Vagina (tissue), 2 donors: ENCODE measurements at regions not wholly inside any gene's neighbourhood (a gene's known extent, or its start where the extent isn't known, plus 50 kb on each side); places are given as distances from the start of the nearest gene placed in this dataset.

Experiments
- DNase-seq, 2 donors: peaks; one replicate each; pipeline ENCODE4 v3.0.0-alpha.2; 2017; ENCODE audit errors: extremely low spot score in 2 of 2
- H3K27ac ChIP-seq: fragments of 200-600 bp; sonication (generic); one replicate; pipeline ENCODE4 v1.5.1; 2019
- H3K27me3 ChIP-seq: fragments of 200-600 bp; sonication (generic); one replicate; pipeline ENCODE4 v1.5.1; 2019
- H3K36me3 ChIP-seq, 2 donors: fragments of 200-600 bp; sonication (generic); one replicate each; pipeline ENCODE4 v1.5.1; 2017 to 2019
- H3K4me1 ChIP-seq: fragments of 200-600 bp; sonication (generic); one replicate; pipeline ENCODE4 v1.5.1; 2019
- H3K4me3 ChIP-seq, 2 donors: fragments of 200-600 bp; sonication (generic); 1 replicate in 1 of 2; 2 replicates in 1 of 2; pipeline ENCODE4 v1.5.1; 2016 to 2019
- H3K9me3 ChIP-seq: fragments of 200-600 bp; sonication (generic); one replicate; pipeline ENCODE4 v1.5.1; 2019
- POLR2A ChIP-seq, 2 donors: fragments of 450-650 bp; IDR thresholded peaks; one replicate each; pipeline ENCODE4 v1.6.1; 2017; ENCODE audit warnings: antibody characterized with exemption in 2 of 2, mild to moderate bottlenecking in 2 of 2, moderate library complexity in 2 of 2
- POLR2AphosphoS5 ChIP-seq, 2 donors: sonication (generic); formaldehyde crosslinking; IDR thresholded peaks; one replicate each; pipeline ENCODE4 v1.9.0; 2017; ENCODE audit warnings: antibody characterized with exemption in 2 of 2, mild to moderate bottlenecking in 2 of 2, low read depth in 1 of 2; ENCODE audit not compliant: insufficient read depth in 1 of 2
- intact Hi-C: fragments of 100-400 bp; cut with DNase I; formaldehyde crosslinking; loops from one replicate; pipeline ENCODE4 v1.15.1; 2023
- TF ChIP-seq, protein P1 (sequence below), 3 experiments: fragments of 450-650 bp in 2 of 3; fragments of 200-600 bp in 1 of 3; sonication (generic) in 1 of 3; IDR thresholded peaks; one replicate each; pipeline ENCODE4 v1.5.1; 2017 to 2019; ENCODE audit warnings: antibody characterized with exemption in 3 of 3, mild to moderate bottlenecking in 2 of 3, moderate library complexity in 2 of 3

DNA sequence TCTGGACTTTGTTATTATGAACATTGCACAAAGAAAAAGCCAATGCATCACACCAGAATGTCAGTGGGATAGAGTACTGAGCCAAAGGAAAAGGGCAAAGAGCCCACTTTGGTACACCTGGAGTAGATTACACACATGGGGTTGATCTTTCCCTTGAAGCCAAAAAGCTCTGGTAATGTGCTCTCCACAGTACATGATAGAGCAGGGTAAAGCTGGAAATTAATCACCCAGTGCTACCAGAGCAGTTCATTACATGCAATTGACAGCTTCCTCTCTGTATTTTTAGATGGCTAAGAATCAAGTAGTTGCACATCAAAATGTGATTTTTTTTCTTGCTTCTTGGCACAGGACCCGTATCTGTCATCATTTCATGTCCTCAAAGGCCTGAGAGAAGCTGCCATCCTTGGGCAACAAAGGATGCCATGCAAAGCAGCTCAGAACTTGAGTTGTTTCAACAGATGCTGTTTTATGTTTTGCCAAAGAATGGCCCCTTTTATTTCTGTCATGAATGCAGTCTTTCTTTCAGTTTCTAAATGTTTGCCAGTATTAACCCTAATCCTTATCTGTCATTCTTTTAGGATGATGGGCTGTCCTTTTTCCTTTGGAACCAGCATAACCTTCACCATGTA is 88.1 kb downstream of the HDGFL1 start:
- H3K4me3 ChIP-seq: no peak overlapping the region
- intact Hi-C loops: no loop called here
- DNase-seq: no peak
- H3K27ac ChIP-seq: no peak overlapping the region
- no peaks in the 10 kb centered on the region for H3K27me3 ChIP-seq
- H3K9me3 ChIP-seq: no peaks in the 10 kb centered on the region
- peaks cover 11% of the 10 kb centered on the region for H3K4me1 ChIP-seq
- TF ChIP-seq, protein P1, sequence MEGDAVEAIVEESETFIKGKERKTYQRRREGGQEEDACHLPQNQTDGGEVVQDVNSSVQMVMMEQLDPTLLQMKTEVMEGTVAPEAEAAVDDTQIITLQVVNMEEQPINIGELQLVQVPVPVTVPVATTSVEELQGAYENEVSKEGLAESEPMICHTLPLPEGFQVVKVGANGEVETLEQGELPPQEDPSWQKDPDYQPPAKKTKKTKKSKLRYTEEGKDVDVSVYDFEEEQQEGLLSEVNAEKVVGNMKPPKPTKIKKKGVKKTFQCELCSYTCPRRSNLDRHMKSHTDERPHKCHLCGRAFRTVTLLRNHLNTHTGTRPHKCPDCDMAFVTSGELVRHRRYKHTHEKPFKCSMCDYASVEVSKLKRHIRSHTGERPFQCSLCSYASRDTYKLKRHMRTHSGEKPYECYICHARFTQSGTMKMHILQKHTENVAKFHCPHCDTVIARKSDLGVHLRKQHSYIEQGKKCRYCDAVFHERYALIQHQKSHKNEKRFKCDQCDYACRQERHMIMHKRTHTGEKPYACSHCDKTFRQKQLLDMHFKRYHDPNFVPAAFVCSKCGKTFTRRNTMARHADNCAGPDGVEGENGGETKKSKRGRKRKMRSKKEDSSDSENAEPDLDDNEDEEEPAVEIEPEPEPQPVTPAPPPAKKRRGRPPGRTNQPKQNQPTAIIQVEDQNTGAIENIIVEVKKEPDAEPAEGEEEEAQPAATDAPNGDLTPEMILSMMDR (IDR thresholded peaks at IDR 0.05): no peak
- TF ChIP-seq POLR2A (IDR thresholded peaks at IDR 0.05) (no peak), POLR2AphosphoS5 (IDR thresholded peaks at IDR 0.05; ENCODE audit: insufficient read depth in 1 of 2, low read depth in 1 of 2) (no peak)
- no peaks in the 10 kb centered on the region for H3K36me3 ChIP-seq

DNA sequence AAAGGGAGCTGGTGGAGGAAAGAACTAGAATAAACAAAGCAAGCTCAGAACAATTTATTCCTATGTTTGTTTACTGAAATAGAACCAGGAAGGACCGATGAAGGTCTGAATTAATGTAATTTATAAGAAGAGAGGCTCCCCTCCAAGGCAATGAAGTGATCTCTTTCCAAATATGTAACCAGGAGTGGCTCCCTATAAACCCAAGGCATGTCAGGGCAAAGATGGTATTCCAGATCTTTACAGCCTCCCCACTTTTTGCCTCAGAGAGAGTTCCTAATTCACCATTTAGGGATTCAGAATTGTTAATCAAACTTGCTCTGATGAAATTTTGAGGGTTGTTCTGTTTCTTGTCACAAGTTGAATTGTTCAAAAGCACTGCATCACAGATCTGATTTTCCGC is 88.8 kb downstream of the HDGFL1 start:
- no peaks in the 10 kb centered on the region for H3K27me3 ChIP-seq
- DNase-seq: no peak
- peaks cover 11% of the 10 kb centered on the region for H3K4me1 ChIP-seq
- no peaks in the 10 kb centered on the region for H3K36me3 ChIP-seq
- H3K27ac ChIP-seq: no peak overlapping the region
- TF ChIP-seq POLR2AphosphoS5 (IDR thresholded peaks at IDR 0.05; ENCODE audit: insufficient read depth in 1 of 2, low read depth in 1 of 2): no peak
- TF ChIP-seq, protein P1 (IDR thresholded peaks at IDR 0.05): no peak
- TF ChIP-seq POLR2A (IDR thresholded peaks at IDR 0.05): no peak
- intact Hi-C loops: no loop called here
- H3K9me3 ChIP-seq: no peaks in the 10 kb centered on the region
- no peak overlapping the region for H3K4me3 ChIP-seq

DNA sequence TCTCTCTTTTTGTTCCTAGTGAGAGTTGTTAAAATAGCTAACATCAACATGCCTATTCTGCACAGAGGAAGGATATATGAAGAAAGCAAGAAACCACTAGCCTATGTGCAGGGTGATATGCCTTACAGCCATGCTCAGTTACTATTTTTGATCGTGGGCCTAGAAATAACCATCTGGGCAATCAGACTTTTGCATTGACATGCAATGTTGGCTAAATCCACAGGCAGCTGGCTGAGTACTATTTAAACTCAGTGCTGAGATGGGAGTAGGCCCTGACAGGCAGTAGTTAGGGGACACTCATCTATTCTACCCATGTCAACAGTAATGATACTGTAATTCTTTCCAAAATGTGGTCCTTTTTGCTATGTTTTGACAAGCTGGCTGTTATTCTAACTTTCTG is 89.6 kb downstream of the HDGFL1 start:
- H3K9me3 ChIP-seq: no peaks in the 10 kb centered on the region
- no peaks in the 10 kb centered on the region for H3K27me3 ChIP-seq
- no peak overlapping the region for H3K4me3 ChIP-seq
- peaks cover 11% of the 10 kb centered on the region for H3K4me1 ChIP-seq
- H3K27ac ChIP-seq: no peak overlapping the region
- TF ChIP-seq POLR2AphosphoS5 (IDR thresholded peaks at IDR 0.05; ENCODE audit: insufficient read depth in 1 of 2, low read depth in 1 of 2) (no peak), POLR2A (IDR thresholded peaks at IDR 0.05) (no peak)
- TF ChIP-seq, protein P1 (IDR thresholded peaks at IDR 0.05): no peak
- DNase-seq: no peak
- no peaks in the 10 kb centered on the region for H3K36me3 ChIP-seq
- intact Hi-C loops: no loop called here

DNA sequence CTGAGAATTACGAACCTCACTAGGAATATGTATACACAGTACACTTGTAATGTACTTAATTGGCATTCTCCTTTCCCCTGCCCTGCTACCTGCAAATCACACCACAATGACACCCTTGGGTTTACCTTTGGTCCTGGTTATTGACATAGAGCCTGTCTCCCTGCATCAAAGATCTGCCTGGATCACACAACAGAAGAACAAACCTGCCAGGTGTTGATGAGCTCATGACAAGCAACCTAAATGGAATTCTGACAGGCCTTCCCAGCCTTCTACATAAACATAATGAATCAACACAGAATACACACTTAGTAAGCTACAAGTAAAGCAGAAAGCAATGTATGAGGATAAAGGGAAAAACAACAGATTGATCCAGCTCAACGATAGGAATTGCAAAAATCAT is 95.6 kb downstream of the HDGFL1 start:
- Histone ChIP-seq H3K4me1 (no peaks in the 10 kb centered on the region), H3K27ac (no peak overlapping the region), H3K9me3 (no peaks in the 10 kb centered on the region), H3K4me3 (no peak overlapping the region), H3K36me3 (no peaks in the 10 kb centered on the region), H3K27me3 (no peaks in the 10 kb centered on the region)
- TF ChIP-seq, protein P1 (IDR thresholded peaks at IDR 0.05): no peak
- TF ChIP-seq POLR2AphosphoS5 (IDR thresholded peaks at IDR 0.05; ENCODE audit: insufficient read depth in 1 of 2, low read depth in 1 of 2) (no peak), POLR2A (IDR thresholded peaks at IDR 0.05) (no peak)
- intact Hi-C loops: no loop called here
- no peak for DNase-seq

DNA sequence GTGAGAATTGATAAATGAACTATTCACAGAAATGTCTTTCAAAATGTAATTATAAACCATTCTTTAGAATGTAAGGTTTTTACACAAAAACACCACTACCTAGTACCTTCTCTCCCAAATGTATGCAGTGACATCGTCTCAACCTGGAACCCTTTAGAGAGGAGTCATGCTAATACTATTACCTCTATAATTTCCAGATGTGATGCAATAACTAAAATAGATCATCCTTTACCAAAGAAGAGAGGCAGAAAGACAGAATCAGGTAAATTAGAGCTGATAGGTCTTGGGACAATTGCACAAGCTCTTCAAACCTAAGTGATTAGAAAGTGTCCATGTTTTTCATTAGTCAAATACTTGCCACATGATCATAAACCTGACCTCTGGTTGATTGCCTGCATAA is 96.7 kb downstream of the HDGFL1 start:
- no peaks in the 10 kb centered on the region for H3K4me1 ChIP-seq
- intact Hi-C loops: no loop called here
- H3K4me3 ChIP-seq: no peak overlapping the region
- H3K27me3 ChIP-seq: no peaks in the 10 kb centered on the region
- H3K9me3 ChIP-seq: no peaks in the 10 kb centered on the region
- TF ChIP-seq, protein P1 (IDR thresholded peaks at IDR 0.05): no peak
- no peak for TF ChIP-seq POLR2A (IDR thresholded peaks at IDR 0.05)
- TF ChIP-seq POLR2AphosphoS5 (IDR thresholded peaks at IDR 0.05; ENCODE audit: insufficient read depth in 1 of 2, low read depth in 1 of 2): no peak
- H3K27ac ChIP-seq: no peak overlapping the region
- DNase-seq: no peak
- no peaks in the 10 kb centered on the region for H3K36me3 ChIP-seq
